ENCODE measurements at regions not wholly inside any gene's neighbourhood (a gene's known extent, or its start where the extent isn't known, plus 50 kb on each side); places are given as distances from the start of the nearest gene placed in this dataset.

- TF ChIP-seq POLR2AphosphoS5 (IDR thresholded peaks at IDR 0.05) = no peak
- no peak for TF ChIP-seq POLR2A (IDR thresholded peaks at IDR 0.05)
- no peak for TF ChIP-seq CTCF (IDR thresholded peaks at IDR 0.05)
Measured at GRCh38 chr6:74280130-74280692, 584.2 kb downstream of the CD109 start.

All from transverse colon (tissue), 4 donors.